ENCODE measurements at regions not wholly inside any gene's neighbourhood (a gene's known extent, or its start where the extent isn't known, plus 50 kb on each side); places are given as distances from the start of the nearest gene placed in this dataset.
"Not testable (repeated sequence)": the region's sequence is repeated elsewhere in the genome, so short reads cannot be mapped to it uniquely, and the experiment has no call there.

DNA sequence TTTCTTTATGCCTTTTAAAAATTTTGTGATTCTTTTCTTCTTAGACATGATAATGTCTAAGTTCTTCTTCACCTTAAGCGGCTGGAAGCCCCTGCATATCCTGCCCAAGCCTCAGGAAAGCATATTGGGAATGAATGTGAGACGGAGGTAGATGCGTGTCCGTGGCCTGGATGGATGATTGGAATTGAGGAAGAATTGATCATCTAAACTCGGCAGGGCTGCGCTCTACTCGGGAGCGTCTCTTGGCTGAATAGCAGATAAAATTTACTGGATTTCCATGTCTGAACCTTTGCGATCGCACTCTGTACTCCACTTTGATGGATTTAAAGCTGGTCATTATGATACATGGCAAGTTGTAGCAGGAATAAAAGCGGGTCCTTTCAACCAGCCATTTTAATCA, 406.7 kb upstream of the ONECUT1 start:
- no peak overlapping the region for H3K9ac ChIP-seq (ENCODE audit: low read length)
- H3F3A ChIP-seq (ENCODE audit: insufficient read depth, low read length): no peaks in the 10 kb centered on the region
- no peaks in the 10 kb centered on the region for H3K27me3 ChIP-seq (replicated peaks; ENCODE audit: insufficient read depth, low read length)
- H3K27ac ChIP-seq (ENCODE audit: low read length): no peak overlapping the region
- no peaks in the 10 kb centered on the region for H3K4me1 ChIP-seq (ENCODE audit: low read length)
- H4K20me1 ChIP-seq (ENCODE audit: insufficient read depth, low read length): no peaks in the 10 kb centered on the region
- TF ChIP-seq EZH2 (optimal IDR thresholded peaks at IDR 0.05; ENCODE audit: low read depth, low read length): no peak
- H3K9me2 ChIP-seq (replicated peaks; ENCODE audit: insufficient read depth, low read length): no peaks in the 10 kb centered on the region
- H3K79me2 ChIP-seq (ENCODE audit: low read length): no peaks in the 10 kb centered on the region
- H2AFZ ChIP-seq (ENCODE audit: low read length): no peak overlapping the region
- H3K4me2 ChIP-seq (ENCODE audit: low read depth, low read length): no peak overlapping the region
- H3K36me3 ChIP-seq (replicated peaks; ENCODE audit: insufficient read depth, low read length): no peaks in the 10 kb centered on the region
- H3K4me3 ChIP-seq (ENCODE audit: low read length): no peak overlapping the region
- no peak for DNase-seq
- no peaks in the 10 kb centered on the region for H3K9me3 ChIP-seq (replicated peaks; ENCODE audit: insufficient read depth, low read length)

DNA sequence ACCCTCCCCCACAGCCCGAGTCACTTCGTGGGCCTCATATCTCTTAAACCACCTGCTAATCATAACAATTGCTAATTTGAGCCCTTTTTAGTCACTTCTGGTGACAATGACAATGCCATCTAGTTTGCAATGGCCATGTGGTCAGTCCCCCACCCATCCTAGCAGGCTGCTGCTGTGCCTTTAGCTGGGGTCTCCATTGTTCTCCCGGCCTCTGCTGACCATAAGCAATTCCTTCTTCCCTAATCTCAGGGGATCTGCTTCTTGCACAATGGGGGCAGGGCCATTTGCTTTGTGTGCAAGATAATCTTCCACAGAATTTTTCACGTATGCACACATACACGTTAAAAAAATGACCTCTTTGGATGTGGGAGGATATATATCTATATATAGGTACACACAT, 406.1 kb upstream of the ONECUT1 start:
- no peak overlapping the region for H3K4me3 ChIP-seq (ENCODE audit: low read length)
- H3K9me3 ChIP-seq (replicated peaks; ENCODE audit: insufficient read depth, low read length): no peaks in the 10 kb centered on the region
- TF ChIP-seq CTCF (IDR thresholded peaks at IDR 0.05; ENCODE audit: low read length) (no peak), EZH2 (optimal IDR thresholded peaks at IDR 0.05; ENCODE audit: low read depth, low read length) (no peak), EZH2phosphoT487 (IDR thresholded peaks at IDR 0.05; ENCODE audit: low read length) (no peak)
- H3K4me1 ChIP-seq (ENCODE audit: low read length): no peaks in the 10 kb centered on the region
- no peaks in the 10 kb centered on the region for H4K20me1 ChIP-seq (ENCODE audit: insufficient read depth, low read length)
- DNase-seq: no peak
- no peaks in the 10 kb centered on the region for H3K9me2 ChIP-seq (replicated peaks; ENCODE audit: insufficient read depth, low read length)
- no peaks in the 10 kb centered on the region for H3K36me3 ChIP-seq (replicated peaks; ENCODE audit: insufficient read depth, low read length)
- H3F3A ChIP-seq (ENCODE audit: insufficient read depth, low read length): no peaks in the 10 kb centered on the region
- H3K4me2 ChIP-seq (ENCODE audit: low read depth, low read length): no peak overlapping the region
- H3K27me3 ChIP-seq (replicated peaks; ENCODE audit: insufficient read depth, low read length): no peaks in the 10 kb centered on the region
- H3K9ac ChIP-seq (ENCODE audit: low read length): no peak overlapping the region
- no peak overlapping the region for H3K27ac ChIP-seq (ENCODE audit: low read length)
- no peaks in the 10 kb centered on the region for H3K79me2 ChIP-seq (ENCODE audit: low read length)
- no peak overlapping the region for H2AFZ ChIP-seq (ENCODE audit: low read length)

DNA sequence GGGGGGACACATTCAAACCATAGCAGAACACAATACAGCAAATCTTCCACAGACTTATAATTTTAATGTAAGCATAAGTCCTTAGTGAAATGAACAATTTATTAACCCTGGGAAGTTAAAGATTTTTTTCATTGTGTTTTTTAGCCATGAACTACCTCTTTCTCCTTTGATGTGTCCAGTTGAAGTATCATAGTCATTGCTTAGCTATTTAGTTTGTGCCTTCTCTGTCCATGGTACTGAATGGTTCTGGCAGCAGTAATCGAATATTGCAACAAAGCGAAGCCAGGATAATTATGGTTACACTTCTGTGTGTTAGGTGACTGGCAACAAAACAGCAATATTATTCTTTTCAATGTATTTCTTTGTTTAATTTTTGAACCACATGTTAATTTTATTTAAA, 403.0 kb upstream of the ONECUT1 start:
- no peak overlapping the region for H3K4me3 ChIP-seq (ENCODE audit: low read length)
- H3K79me2 ChIP-seq (ENCODE audit: low read length): no peaks in the 10 kb centered on the region
- no peaks in the 10 kb centered on the region for H3K9me3 ChIP-seq (replicated peaks; ENCODE audit: insufficient read depth, low read length)
- H2AFZ ChIP-seq (ENCODE audit: low read length): no peak overlapping the region
- H3K4me2 ChIP-seq (ENCODE audit: low read depth, low read length): no peak overlapping the region
- H3K9me2 ChIP-seq (replicated peaks; ENCODE audit: insufficient read depth, low read length): no peaks in the 10 kb centered on the region
- no peak for TF ChIP-seq EZH2 (optimal IDR thresholded peaks at IDR 0.05; ENCODE audit: low read depth, low read length)
- no peaks in the 10 kb centered on the region for H3F3A ChIP-seq (ENCODE audit: insufficient read depth, low read length)
- H3K4me1 ChIP-seq (ENCODE audit: low read length): no peaks in the 10 kb centered on the region
- H4K20me1 ChIP-seq (ENCODE audit: insufficient read depth, low read length): no peaks in the 10 kb centered on the region
- H3K27me3 ChIP-seq (replicated peaks; ENCODE audit: insufficient read depth, low read length): no peaks in the 10 kb centered on the region
- H3K27ac ChIP-seq (ENCODE audit: low read length): no peak overlapping the region
- H3K36me3 ChIP-seq (replicated peaks; ENCODE audit: insufficient read depth, low read length): no peaks in the 10 kb centered on the region
- peak; percentile 31 for DNase-seq
- H3K9ac ChIP-seq (ENCODE audit: low read length): no peak overlapping the region

- no peak for DNase-seq
- Histone ChIP-seq H3K9me2 (replicated peaks; ENCODE audit: insufficient read depth, low read length) (no peaks in the 10 kb centered on the region), H3K9me3 (replicated peaks; ENCODE audit: insufficient read depth, low read length) (no peaks in the 10 kb centered on the region), H3K4me1 (ENCODE audit: low read length) (no peaks in the 10 kb centered on the region), H4K20me1 (ENCODE audit: insufficient read depth, low read length) (no peaks in the 10 kb centered on the region), H3K36me3 (replicated peaks; ENCODE audit: insufficient read depth, low read length) (no peaks in the 10 kb centered on the region), H3K27me3 (replicated peaks; ENCODE audit: insufficient read depth, low read length) (no peaks in the 10 kb centered on the region), H3K9ac (ENCODE audit: low read length) (no peak overlapping the region), H3F3A (ENCODE audit: insufficient read depth, low read length) (no peaks in the 10 kb centered on the region), H3K4me2 (ENCODE audit: low read depth, low read length) (no peak overlapping the region), H3K79me2 (ENCODE audit: low read length) (no peaks in the 10 kb centered on the region), H2AFZ (ENCODE audit: low read length) (no peak overlapping the region), H3K4me3 (ENCODE audit: low read length) (no peak overlapping the region), H3K27ac (ENCODE audit: low read length) (no peak overlapping the region)
- TF ChIP-seq EZH2phosphoT487 (IDR thresholded peaks at IDR 0.05; ENCODE audit: low read length) (no peak), EZH2 (optimal IDR thresholded peaks at IDR 0.05; ENCODE audit: low read depth, low read length) (no peak), CTCF (IDR thresholded peaks at IDR 0.05; ENCODE audit: low read length) (no peak)
Observed at GRCh38 chr15:53189860-53190259, 399.7 kb upstream of the ONECUT1 start.

DNA sequence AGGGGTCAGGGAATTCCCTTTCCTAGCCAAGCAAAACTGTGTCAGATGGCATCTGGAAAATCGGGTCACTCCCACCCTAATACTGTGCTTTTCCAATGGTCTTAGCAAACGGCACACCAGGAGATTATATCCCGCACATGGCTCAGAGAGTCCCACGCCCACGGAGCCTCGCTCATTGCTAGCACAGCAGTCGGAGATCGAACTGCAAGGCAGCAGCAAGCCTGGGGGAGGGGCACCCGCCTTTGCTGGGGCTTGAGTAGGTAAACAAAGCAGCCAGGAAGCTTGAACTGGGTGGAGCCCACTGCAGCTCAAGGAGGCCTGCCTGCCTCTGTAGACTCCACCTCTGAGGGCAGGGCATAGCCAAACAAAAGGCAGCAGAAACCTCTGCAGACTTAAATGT, 393.3 kb upstream of the ONECUT1 start:
- H3K4me3 ChIP-seq (ENCODE audit: low read length); H3K9me3 ChIP-seq (replicated peaks; ENCODE audit: insufficient read depth, low read length); H3K9ac ChIP-seq (ENCODE audit: low read length); H3F3A ChIP-seq (ENCODE audit: insufficient read depth, low read length); H3K27me3 ChIP-seq (replicated peaks; ENCODE audit: insufficient read depth, low read length); H2AFZ ChIP-seq (ENCODE audit: low read length); H3K4me1 ChIP-seq (ENCODE audit: low read length); H3K4me2 ChIP-seq (ENCODE audit: low read depth, low read length); H3K79me2 ChIP-seq (ENCODE audit: low read length); H3K36me3 ChIP-seq (replicated peaks; ENCODE audit: insufficient read depth, low read length); H3K27ac ChIP-seq (ENCODE audit: low read length); H4K20me1 ChIP-seq (ENCODE audit: insufficient read depth, low read length); H3K9me2 ChIP-seq (replicated peaks; ENCODE audit: insufficient read depth, low read length); DNase-seq: not testable (repeated sequence)

All from MM.1S (cell line).